ENCODE measurements at regions not wholly inside any gene's neighbourhood (a gene's known extent, or its start where the extent isn't known, plus 50 kb on each side); places are given as distances from the start of the nearest gene placed in this dataset.
"Not testable (repeated sequence)": the region's sequence is repeated elsewhere in the genome, so short reads cannot be mapped to it uniquely, and the experiment has no call there.

GRCh38 chr7:115210552-115210951 lies 288.7 kb downstream of the MDFIC start:
- no peak for DNase-seq (ENCODE audit: low read depth)

DNA sequence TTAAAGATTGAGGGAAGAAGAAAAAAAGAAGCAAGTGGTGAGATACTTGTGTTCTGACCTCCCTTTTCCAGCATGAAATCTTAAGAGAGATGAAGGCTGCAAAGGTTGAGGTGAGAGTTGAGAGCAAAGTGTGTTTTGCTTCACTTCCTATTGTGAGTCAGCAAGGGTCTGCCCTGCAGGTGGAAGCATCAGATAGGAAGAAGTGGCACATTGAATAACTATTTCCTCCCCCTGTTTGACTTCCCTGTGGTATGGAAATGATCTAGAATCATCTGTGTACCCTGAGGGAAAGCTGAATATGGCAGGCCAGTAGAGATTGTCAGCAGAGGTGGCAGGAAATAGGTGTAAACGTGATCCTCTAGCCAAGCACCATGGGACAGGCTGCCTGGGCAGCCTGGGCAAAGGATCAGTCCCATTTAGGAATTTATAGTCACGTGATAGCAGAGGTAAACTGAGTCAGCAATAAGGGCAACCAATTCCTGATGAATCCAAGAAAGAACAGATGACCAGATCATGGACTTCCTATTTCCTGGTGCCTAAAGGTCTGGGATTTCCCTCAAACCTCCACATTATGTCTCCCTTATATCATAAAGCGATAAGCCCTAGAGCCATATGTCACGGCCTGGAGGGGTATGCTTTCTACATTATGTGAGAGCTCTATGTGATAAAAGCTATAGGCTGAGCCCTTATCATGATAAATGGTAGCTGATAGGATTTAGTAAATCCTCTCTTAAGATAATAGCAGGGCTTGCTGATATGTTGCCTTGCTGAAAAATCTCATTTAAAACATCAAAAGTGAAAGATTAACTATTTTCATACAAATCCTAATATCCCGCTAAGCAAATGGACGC lies 287.0 kb downstream of the MDFIC start:
- DNase-seq (ENCODE audit: low read depth), result no peak

GRCh38 chr7:115206374-115206773 lies 284.5 kb downstream of the MDFIC start:
- DNase-seq (ENCODE audit: low read depth), result not testable (repeated sequence)

- no peak for DNase-seq (ENCODE audit: low read depth)
Measured at GRCh38 chr7:115198143-115198542, 276.2 kb downstream of the MDFIC start.

GRCh38 chr7:115195208-115195607 lies 273.3 kb downstream of the MDFIC start:
- DNase-seq (ENCODE audit: low read depth), result no peak

GRCh38 chr7:115191526-115191925 lies 269.6 kb downstream of the MDFIC start:
- DNase-seq (ENCODE audit: low read depth), result no peak

GRCh38 chr7:115183431-115184057 lies 261.6 kb downstream of the MDFIC start:
- DNase-seq (ENCODE audit: low read depth), result no peak

- no peak for DNase-seq (ENCODE audit: low read depth)
Measured at GRCh38 chr7:115178835-115179234, 256.9 kb downstream of the MDFIC start.

DNA sequence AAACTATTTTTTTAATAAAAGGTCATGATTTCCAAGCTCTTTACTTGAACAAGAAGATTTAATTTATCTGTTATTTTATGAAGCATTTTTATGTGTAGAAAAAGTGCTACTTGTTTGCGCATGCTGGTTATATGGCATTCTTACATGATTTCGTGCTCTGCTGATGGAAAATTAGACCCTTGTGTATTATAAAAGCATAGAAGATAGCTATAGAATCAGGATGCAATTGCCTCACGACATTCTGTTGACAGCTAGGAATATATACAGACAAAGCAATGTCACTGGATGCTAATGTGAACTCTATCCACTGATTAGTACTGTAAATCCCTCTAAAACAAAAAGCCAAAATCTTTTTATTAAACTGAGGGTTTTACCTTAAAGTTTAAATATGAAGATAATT lies 255.9 kb downstream of the MDFIC start:
- DNase-seq (ENCODE audit: low read depth), result no peak

- no peak for DNase-seq (ENCODE audit: low read depth)
Measured at GRCh38 chr7:115177103-115177502, 255.2 kb downstream of the MDFIC start.

GRCh38 chr7:115172397-115172796 lies 250.5 kb downstream of the MDFIC start:
- not testable (repeated sequence) for DNase-seq (ENCODE audit: low read depth)

- DNase-seq (ENCODE audit: low read depth), result no peak
Measured at GRCh38 chr7:115153769-115154477, 232.0 kb downstream of the MDFIC start.

GRCh38 chr7:115153176-115153575 lies 231.3 kb downstream of the MDFIC start:
- no peak for DNase-seq (ENCODE audit: low read depth)

DNA sequence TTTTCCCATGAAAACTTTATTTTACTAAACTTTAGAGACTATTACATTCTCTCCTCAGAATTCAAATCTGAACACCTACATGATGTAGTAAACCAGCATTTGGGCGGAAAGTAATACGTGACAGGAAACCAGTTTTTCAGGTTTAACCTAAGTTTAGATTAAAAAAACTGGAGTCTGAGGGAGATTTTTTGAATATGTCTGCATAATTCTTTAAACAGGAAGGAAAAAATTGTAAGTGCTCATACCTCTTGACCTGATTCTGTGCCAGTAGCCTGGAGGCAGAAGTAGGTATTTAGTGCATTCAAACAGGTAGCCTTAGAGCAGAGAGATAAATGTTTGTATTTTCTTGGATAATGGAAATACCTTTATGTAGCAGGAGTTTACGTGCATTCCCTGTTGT lies 224.3 kb downstream of the MDFIC start:
- DNase-seq (ENCODE audit: low read depth), result no peak

GRCh38 chr7:115145512-115145911 lies 223.6 kb downstream of the MDFIC start:
- DNase-seq (ENCODE audit: low read depth), result no peak

GRCh38 chr7:115137816-115138215 lies 215.9 kb downstream of the MDFIC start:
- DNase-seq (ENCODE audit: low read depth), result no peak

- no peak for DNase-seq (ENCODE audit: low read depth)
Measured at GRCh38 chr7:115136796-115137443, 215.0 kb downstream of the MDFIC start.

GRCh38 chr7:115135769-115136410 lies 214.0 kb downstream of the MDFIC start:
- DNase-seq (ENCODE audit: low read depth), result no peak

GRCh38 chr7:115135146-115135545 lies 213.3 kb downstream of the MDFIC start:
- no peak for DNase-seq (ENCODE audit: low read depth)

DNA sequence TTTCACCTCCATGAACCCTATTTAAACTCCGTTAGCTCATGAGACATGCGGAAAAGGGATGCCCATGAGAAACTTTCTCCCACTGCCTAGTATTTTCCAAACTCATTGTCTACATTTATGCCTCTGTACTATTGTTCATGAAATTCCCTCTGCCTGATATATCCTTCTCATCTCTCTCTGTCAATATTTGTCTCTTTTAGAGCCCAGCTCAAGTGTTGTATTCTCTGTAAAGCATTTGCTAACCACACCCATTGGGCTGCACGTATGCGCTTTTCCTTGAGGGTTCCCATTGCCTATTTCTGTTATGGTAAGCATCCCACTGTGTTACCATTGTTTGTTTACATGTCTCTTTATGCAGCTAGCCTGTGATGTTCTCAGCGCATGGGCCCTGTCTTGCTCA lies 211.4 kb downstream of the MDFIC start:
- DNase-seq (ENCODE audit: low read depth), result no peak

- no peak for DNase-seq (ENCODE audit: low read depth)
Measured at GRCh38 chr7:115132096-115132495, 210.2 kb downstream of the MDFIC start.

- DNase-seq (ENCODE audit: low read depth), result no peak
Measured at GRCh38 chr7:115128154-115128553, 206.3 kb downstream of the MDFIC start.

Data from T follicular helper cell (primary cell).